ENCODE measurements at regions not wholly inside any gene's neighbourhood (a gene's known extent, or its start where the extent isn't known, plus 50 kb on each side); places are given as distances from the start of the nearest gene placed in this dataset.

- TF ChIP-seq SUZ12 (IDR thresholded peaks at IDR 0.05; ENCODE audit: extremely low read depth, insufficient read depth, insufficient read length) (no peak), ZNF274 (IDR thresholded peaks at IDR 0.05; ENCODE audit: low read depth, low read length) (no peak), YY1 (IDR thresholded peaks at IDR 0.05; ENCODE audit: insufficient read depth, insufficient read length) (no peak)
These were observed 75.4 kb upstream of the SHB start for GRCh38 chr9:38144421-38144820.
